PC-3 (cell line): ENCODE measurements at regions not wholly inside any gene's neighbourhood (a gene's known extent, or its start where the extent isn't known, plus 50 kb on each side); places are given as distances from the start of the nearest gene placed in this dataset.

Experiments used
- ATAC-seq: fragments of 200-7000 bp; cut with Tn5 transposase; 2 replicates; pipeline ENCODE4 v1.9.1; 2020; ENCODE audit warnings: mild to moderate bottlenecking, moderate library complexity
- BruUV-seq: library from RNA; stranded (reverse); fragments of 400-500 nt; replicated peaks from 2 replicates; lab custom pipeline; 2021; lab: Mats Ljungman, UMichigan
- CTCF ChIA-PET: fragments of 300-600 bp; sonication (Branson Sonifier 250); formaldehyde crosslinking; loops from one replicate; lab custom pipeline; 2022; ENCODE audit warnings: antibody characterized with exemption; lab: Charles Lee
- POLR2A ChIA-PET: fragments of 300-600 bp; sonication (Branson Sonifier 250); formaldehyde crosslinking; loops from one replicate; lab custom pipeline; 2022; ENCODE audit warnings: antibody characterized with exemption; ENCODE audit not compliant: unreplicated experiment; lab: Charles Lee
- DNase-seq: peaks from one replicate; pipeline ENCODE4 v3.0.0-alpha.2; 2015
- H2AFZ ChIP-seq: fragments of 300-600 bp; sonication (generic); 2 replicates; pipeline ENCODE4 v1.6.0; 2016; ENCODE audit warnings: antibody characterized with exemption, low read length
- H3F3A ChIP-seq: fragments of 300-600 bp; sonication (generic); one replicate; pipeline ENCODE4 v1.6.0; 2017; ENCODE audit warnings: antibody characterized with exemption, low read length, control low read depth, mild to moderate bottlenecking; ENCODE audit not compliant: unreplicated experiment
- H3K27ac ChIP-seq: fragments of 300-600 bp; sonication (generic); 2 replicates; pipeline ENCODE4 v1.5.1; 2016; ENCODE audit warnings: mild to moderate bottlenecking, low read length
- H3K27me3 ChIP-seq: fragments of 300-600 bp; sonication (generic); 2 replicates; pipeline ENCODE4 v1.6.1; 2016; ENCODE audit warnings: low read length, mixed read lengths
- H3K36me3 ChIP-seq: fragments of 300-600 bp; sonication (generic); 2 replicates; pipeline ENCODE4 v1.6.1; 2016; ENCODE audit warnings: low read depth, mixed run types, low read length, mixed read lengths
- H3K4me1 ChIP-seq: fragments of 300-600 bp; sonication (generic); 2 replicates; pipeline ENCODE4 v1.5.1; 2016; ENCODE audit warnings: low read length; ENCODE audit not compliant: insufficient read depth
- H3K4me2 ChIP-seq: fragments of 300-600 bp; sonication (generic); 2 replicates; pipeline ENCODE4 v1.6.0; 2016; ENCODE audit warnings: low read length
- H3K4me3 ChIP-seq: fragments of 300-600 bp; sonication (generic); 2 replicates; pipeline ENCODE4 v1.5.1; 2016; ENCODE audit warnings: mild to moderate bottlenecking, low read length, mixed read lengths
- H3K79me2 ChIP-seq: fragments of 300-600 bp; sonication (generic); 2 replicates; pipeline ENCODE4 v1.6.1; 2017; ENCODE audit warnings: low read length, mixed read lengths
- H3K9ac ChIP-seq: fragments of 300-600 bp; sonication (generic); 2 replicates; pipeline ENCODE4 v1.6.0; 2016; ENCODE audit warnings: mild to moderate bottlenecking, low read length
- H3K9me2 ChIP-seq: fragments of 300-600 bp; sonication (generic); replicated peaks from 2 replicates; pipeline ENCODE4 v1.6.1; 2016; ENCODE audit warnings: mixed run types, low read length, mixed read lengths
- H3K9me3 ChIP-seq: fragments of 300-600 bp; sonication (generic); 2 replicates; pipeline ENCODE4 v1.6.1; 2016; ENCODE audit warnings: low read length, mixed read lengths
- H4K20me1 ChIP-seq: fragments of 300-600 bp; sonication (generic); 2 replicates; pipeline ENCODE4 v1.6.1; 2016; ENCODE audit warnings: low read length, mixed read lengths
- EZH2 ChIP-seq: fragments of 300-600 bp; sonication (generic); IDR thresholded peaks from one replicate; pipeline ENCODE4 v1.6.1; 2017; ENCODE audit warnings: antibody characterized with exemption, mild to moderate bottlenecking, low read length; ENCODE audit not compliant: unreplicated experiment
- EZH2phosphoT487 ChIP-seq: fragments of 300-600 bp; sonication (generic); IDR thresholded peaks from 2 replicates; pipeline ENCODE4 v1.6.1; 2018; ENCODE audit warnings: mild to moderate bottlenecking, antibody characterized with exemption, low read length, borderline replicate concordance
- intact Hi-C: fragments of 100-400 bp; cut with micrococcal nuclease; formaldehyde crosslinking; loops from 2 replicates; pipeline ENCODE4 v1.9.0; 2023
- TF ChIP-seq, protein P1 (sequence below): fragments of 300-600 bp; sonication (generic); conservative IDR thresholded peaks from 2 replicates; pipeline ENCODE4 v1.5.1; 2017; ENCODE audit warnings: antibody characterized with exemption, low read depth, mild to moderate bottlenecking, low read length

GRCh38 chr1:217088521-217089284, 365.5 kb upstream of the ESRRG start:
- intact Hi-C loops, result loop anchor here (1.0 to 5.0 kb wide), 6 partner anchors 59 to 338 kb away; no protein-coding TSS in a partner anchor
- Histone ChIP-seq H3K79me2 (no peaks in the 10 kb centered on the region), H3K9me3 (no peaks in the 10 kb centered on the region), H3K4me2 (peak overlapping the region; percentile 92), H3K4me3 (peak overlapping the region; percentile 84), H3K27me3 (no peaks in the 10 kb centered on the region), H4K20me1 (no peaks in the 10 kb centered on the region), H3K4me1 (peaks cover 17% of the 10 kb centered on the region), H3K27ac (no peak overlapping the region), H3K36me3 (no peaks in the 10 kb centered on the region), H3K9me2 (no peaks in the 10 kb centered on the region), H3F3A (no peaks in the 10 kb centered on the region), H3K9ac (peak overlapping the region; percentile 85), H2AFZ (peak overlapping the region; percentile 93)
- TSS peak; percentile 45 for BruUV-seq
- ATAC-seq (peak; percentile 8), DNase-seq (no peak)
- no peak for TF ChIP-seq EZH2phosphoT487
- TF ChIP-seq EZH2, result no peak
- TF ChIP-seq, protein P1, sequence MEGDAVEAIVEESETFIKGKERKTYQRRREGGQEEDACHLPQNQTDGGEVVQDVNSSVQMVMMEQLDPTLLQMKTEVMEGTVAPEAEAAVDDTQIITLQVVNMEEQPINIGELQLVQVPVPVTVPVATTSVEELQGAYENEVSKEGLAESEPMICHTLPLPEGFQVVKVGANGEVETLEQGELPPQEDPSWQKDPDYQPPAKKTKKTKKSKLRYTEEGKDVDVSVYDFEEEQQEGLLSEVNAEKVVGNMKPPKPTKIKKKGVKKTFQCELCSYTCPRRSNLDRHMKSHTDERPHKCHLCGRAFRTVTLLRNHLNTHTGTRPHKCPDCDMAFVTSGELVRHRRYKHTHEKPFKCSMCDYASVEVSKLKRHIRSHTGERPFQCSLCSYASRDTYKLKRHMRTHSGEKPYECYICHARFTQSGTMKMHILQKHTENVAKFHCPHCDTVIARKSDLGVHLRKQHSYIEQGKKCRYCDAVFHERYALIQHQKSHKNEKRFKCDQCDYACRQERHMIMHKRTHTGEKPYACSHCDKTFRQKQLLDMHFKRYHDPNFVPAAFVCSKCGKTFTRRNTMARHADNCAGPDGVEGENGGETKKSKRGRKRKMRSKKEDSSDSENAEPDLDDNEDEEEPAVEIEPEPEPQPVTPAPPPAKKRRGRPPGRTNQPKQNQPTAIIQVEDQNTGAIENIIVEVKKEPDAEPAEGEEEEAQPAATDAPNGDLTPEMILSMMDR, result no peak
- ChIA-PET POLR2A (no interaction called here), CTCF (no interaction called here)

DNA sequence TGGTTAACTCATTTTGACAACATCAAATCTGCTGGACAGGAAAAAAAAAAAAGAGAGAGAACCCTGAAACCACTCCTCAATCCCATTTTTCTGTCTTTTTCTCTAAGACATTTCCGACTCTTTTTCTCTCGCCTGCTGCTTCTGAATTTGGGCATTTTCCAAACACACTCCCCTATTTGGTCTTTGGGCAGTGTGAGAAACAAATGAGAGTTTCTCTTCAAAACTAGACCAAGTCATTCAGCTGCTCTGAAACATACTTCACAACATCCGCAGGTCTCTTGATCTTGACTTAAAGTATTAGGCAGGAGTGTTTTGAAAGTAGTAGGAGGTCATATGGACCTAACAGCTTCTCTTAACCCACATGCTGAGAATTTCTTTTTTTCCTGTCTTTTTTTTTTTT, 364.8 kb upstream of the ESRRG start:
- Histone ChIP-seq H3K36me3 (no peaks in the 10 kb centered on the region), H3K4me1 (peaks cover 17% of the 10 kb centered on the region), H4K20me1 (no peaks in the 10 kb centered on the region), H3K79me2 (no peaks in the 10 kb centered on the region), H2AFZ (no peak overlapping the region), H3K27me3 (no peaks in the 10 kb centered on the region), H3K27ac (no peak overlapping the region), H3F3A (no peaks in the 10 kb centered on the region), H3K9ac (no peak overlapping the region), H3K9me2 (no peaks in the 10 kb centered on the region), H3K4me3 (no peak overlapping the region), H3K9me3 (no peaks in the 10 kb centered on the region), H3K4me2 (no peak overlapping the region)
- DNase-seq (no peak), ATAC-seq (no peak)
- no TSS peak for BruUV-seq
- intact Hi-C loops, result loop anchor here (2.0 to 5.0 kb wide), 4 partner anchors 83 to 189 kb away; no protein-coding TSS in a partner anchor
- TF ChIP-seq EZH2 (no peak), EZH2phosphoT487 (no peak)
- TF ChIP-seq, protein P1, result no peak
- POLR2A ChIA-PET, result no interaction called here
- CTCF ChIA-PET, result no interaction called here

DNA sequence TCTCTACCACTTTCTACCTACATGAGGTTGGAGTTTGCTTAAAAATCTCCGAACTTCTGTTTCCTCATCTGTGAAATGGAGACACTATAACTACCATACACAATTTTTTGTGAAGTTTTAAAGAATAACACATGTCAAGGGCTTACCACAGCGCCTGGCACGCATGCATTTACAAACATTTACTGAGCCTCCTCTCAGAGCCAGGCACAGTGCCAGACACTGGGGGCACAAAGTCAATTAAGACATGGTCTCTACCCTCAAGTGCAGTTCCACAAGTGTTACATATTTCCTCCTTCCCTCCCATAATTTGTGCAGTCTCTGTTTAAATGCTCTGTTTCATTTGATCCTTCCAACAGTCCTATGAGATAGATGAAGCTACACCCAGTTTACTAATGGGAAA, 356.4 kb upstream of the ESRRG start:
- H3K79me2 ChIP-seq, result no peaks in the 10 kb centered on the region
- H3K4me2 ChIP-seq, result no peak overlapping the region
- no peaks in the 10 kb centered on the region for H3K9me3 ChIP-seq
- no peak overlapping the region for H3K9ac ChIP-seq
- H2AFZ ChIP-seq, result no peak overlapping the region
- peaks cover 4% of the 10 kb centered on the region; the same call in 1 of the 2 replicates for H3K4me1 ChIP-seq
- TF ChIP-seq EZH2phosphoT487, result no peak
- TF ChIP-seq EZH2, result no peak
- TF ChIP-seq, protein P1, result no peak
- DNase-seq, result no peak
- ChIA-PET POLR2A (no interaction called here), CTCF (no interaction called here)
- no peaks in the 10 kb centered on the region for H4K20me1 ChIP-seq
- no peaks in the 10 kb centered on the region for H3K27me3 ChIP-seq
- intact Hi-C loops, result no loop called here
- H3K27ac ChIP-seq, result no peak overlapping the region
- ATAC-seq, result no peak
- H3K4me3 ChIP-seq, result no peak overlapping the region
- no peaks in the 10 kb centered on the region for H3K36me3 ChIP-seq
- H3K9me2 ChIP-seq, result no peaks in the 10 kb centered on the region
- no TSS peak for BruUV-seq
- H3F3A ChIP-seq, result no peaks in the 10 kb centered on the region
